Epithelial cell of prostate (primary cell): ENCODE measurements at regions not wholly inside any gene's neighbourhood (a gene's known extent, or its start where the extent isn't known, plus 50 kb on each side); places are given as distances from the start of the nearest gene placed in this dataset.

Experiments used
- DNase-seq: peaks from one replicate; pipeline ENCODE4 v3.0.0-alpha.2; 2011; ENCODE audit warnings: low read depth, low spot score
- H3K27ac ChIP-seq: fragments of 450-650 bp; 2 replicates; pipeline ENCODE4 v1.5.1; 2017; ENCODE audit warnings: mild to moderate bottlenecking

GRCh38 chr13:71115301-71115700, 751.7 kb downstream of the DACH1 start:
- H3K27ac ChIP-seq = no peak overlapping the region
- no peak for DNase-seq

DNA sequence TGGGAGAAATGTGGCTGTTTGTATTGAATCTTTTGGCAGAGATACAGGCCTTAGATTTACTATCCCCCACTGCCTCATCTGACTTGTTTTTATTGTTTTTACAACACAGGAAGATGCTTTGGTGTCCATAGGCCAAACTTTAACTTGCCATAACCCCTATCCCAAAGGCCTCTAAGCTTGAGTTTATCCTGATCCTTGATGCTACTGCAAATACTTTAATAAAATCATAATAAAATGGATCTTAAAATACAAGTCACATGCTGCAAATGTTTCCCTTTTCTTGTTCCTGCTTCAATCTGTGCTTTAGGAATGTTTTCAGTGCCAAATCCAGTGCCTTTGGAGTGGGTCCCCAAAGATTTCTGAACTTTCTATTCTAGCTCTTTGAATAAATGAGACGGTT, 770.6 kb downstream of the DACH1 start:
- no peak for DNase-seq
- H3K27ac ChIP-seq = no peak overlapping the region

DNA sequence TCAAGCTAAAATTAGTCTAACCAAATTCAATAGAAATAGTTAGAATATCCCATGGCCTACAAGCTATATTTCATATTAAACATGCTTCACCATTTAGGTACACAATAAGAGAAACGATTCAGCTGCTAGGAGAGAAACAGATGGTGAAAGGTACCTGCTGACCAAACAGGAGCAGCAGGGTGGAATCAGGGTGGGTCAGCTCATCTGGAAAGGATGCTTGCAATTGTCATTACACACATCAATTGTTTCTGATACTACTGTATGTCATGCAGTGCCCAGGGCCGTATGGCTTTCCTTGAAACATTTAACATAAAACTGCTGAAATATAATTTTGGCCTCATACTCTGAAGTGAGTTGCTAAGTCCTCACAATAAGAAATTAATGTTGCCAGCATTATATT, 776.0 kb downstream of the DACH1 start:
- no peak for DNase-seq
- H3K27ac ChIP-seq = no peak overlapping the region

DNA sequence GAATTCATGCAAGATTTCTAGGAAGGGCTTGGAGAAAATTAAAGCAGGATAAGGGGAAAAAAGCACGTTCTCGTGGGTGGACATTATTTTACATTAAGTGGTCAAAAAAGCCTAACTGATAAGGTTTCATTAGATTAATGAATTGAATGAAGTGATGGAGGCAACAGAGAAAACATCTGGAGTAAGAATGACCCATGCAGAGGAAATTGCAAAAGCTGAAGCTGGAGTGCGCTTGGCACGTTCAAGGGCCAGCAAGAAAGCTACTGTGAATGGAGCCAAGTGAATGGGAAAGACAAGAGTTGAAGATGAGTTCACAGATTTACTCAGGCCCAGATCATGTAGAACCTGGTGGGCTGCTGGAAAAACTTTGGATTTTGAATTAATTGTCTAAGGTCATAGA, 777.9 kb downstream of the DACH1 start:
- no peak for DNase-seq
- H3K27ac ChIP-seq = no peak overlapping the region

- DNase-seq = no peak
- no peak overlapping the region for H3K27ac ChIP-seq
Observed at GRCh38 chr13:71087432-71087831, 779.6 kb downstream of the DACH1 start.

DNA sequence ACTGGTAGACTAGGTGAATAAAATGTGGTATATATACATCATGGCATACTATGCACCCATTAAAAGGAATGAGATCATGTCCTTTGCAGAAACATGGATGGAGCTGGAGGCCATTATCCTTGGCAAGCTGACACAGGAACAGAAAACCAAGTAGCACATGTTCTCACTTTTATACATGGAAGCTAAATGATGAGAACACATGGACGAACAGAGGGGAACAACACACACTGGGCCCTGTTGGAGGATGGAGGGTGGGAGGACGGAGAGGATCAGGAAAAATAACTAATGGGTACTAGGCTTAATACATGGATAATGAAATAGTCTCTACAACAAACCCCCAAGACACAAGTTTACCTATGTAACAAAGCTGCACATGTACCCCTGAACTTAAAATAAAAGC, 780.0 kb downstream of the DACH1 start:
- no peak overlapping the region for H3K27ac ChIP-seq
- no peak for DNase-seq

DNA sequence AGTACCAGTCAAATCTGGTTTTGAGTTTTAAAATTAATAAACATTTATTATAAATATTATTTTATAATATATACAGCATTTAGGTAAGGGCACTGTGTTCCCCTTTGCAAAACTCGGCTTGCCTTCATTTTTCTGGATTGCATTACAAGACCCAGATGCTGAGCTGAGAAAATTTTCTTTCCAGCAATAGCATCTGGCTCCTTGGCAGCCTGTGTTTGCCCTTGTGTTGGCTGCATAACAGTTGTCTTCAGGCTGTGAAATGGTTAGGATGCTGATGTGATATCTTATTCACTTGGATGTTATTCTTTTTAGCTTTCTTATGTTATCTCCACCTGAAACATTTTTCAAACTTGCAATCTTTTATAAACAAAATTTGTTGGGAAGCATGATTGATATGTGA, 784.4 kb downstream of the DACH1 start:
- no peak for DNase-seq

DNA sequence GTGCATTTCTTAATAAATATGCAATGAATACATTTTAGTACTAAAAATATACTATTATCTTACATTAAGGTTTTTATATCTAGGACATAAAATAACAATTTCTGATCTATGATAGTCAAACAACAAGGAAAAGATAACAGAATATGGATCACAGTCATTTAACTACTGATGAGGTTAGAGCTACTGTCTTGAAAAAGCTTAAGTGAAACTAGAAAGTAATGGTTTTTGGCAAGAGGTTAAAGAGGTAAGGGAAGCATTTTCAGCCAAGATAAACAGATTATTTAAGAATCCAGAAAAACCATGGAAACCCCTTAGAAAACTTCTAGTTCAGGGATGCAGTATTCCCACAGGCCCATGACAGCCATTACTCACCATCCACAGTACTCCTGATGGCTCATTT, 787.4 kb downstream of the DACH1 start:
- no peak overlapping the region for H3K27ac ChIP-seq
- DNase-seq = no peak

More for the DNA sequence above, 784.4 kb downstream of the DACH1 start:
- no peak overlapping the region for H3K27ac ChIP-seq

- H3K27ac ChIP-seq = no peak overlapping the region
- no peak for DNase-seq
Observed at GRCh38 chr13:71068041-71068440, 799.0 kb downstream of the DACH1 start.

- no peak overlapping the region for H3K27ac ChIP-seq
- no peak for DNase-seq
Observed at GRCh38 chr13:71067165-71067815, 799.7 kb downstream of the DACH1 start.

DNA sequence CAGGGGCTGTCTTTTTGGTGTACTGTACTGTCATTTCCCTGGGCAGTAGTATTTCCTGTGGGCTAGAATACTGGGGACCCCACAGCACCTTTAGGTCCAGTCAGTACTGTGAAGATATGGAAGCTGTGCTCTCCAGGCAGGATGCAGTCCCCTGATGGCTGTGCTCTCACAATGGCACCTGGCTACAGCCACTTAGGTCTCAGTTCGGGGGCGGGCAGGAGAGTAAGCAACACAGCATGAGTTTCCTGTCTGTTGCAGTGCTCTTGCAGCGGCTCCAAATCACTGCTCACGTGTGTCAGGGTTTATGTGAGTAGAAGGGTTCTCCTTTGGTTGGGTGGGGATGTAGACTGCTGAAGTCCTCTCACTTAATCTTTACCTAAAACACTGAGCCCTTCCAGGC, 810.4 kb downstream of the DACH1 start:
- H3K27ac ChIP-seq = no peak overlapping the region
- DNase-seq = no peak

GRCh38 chr13:71055644-71056043, 811.4 kb downstream of the DACH1 start:
- DNase-seq = no peak
- H3K27ac ChIP-seq = no peak overlapping the region

DNA sequence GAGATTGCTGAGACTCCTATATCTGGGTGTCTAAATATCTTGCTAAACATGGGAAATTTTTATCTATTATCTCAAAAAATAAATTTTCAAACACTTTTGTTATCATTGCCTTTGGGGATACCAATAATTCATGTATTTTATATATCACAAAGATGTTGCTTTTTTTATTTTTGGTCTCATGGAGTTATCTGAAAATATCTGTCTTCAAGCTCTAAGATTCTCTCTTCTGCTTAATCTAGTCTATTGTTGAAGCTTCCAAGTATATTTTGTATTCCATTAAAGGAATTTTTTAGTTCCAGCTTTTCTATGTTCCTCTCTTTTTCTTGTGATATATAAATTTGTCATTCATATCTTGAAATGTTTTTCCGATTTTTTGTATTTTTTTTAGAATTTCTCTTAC, 812.0 kb downstream of the DACH1 start:
- DNase-seq = no peak

GRCh38 chr13:71054358-71054757, 812.6 kb downstream of the DACH1 start:
- no peak for DNase-seq

More for the DNA sequence above, 812.0 kb downstream of the DACH1 start:
- H3K27ac ChIP-seq = no peak overlapping the region

DNA sequence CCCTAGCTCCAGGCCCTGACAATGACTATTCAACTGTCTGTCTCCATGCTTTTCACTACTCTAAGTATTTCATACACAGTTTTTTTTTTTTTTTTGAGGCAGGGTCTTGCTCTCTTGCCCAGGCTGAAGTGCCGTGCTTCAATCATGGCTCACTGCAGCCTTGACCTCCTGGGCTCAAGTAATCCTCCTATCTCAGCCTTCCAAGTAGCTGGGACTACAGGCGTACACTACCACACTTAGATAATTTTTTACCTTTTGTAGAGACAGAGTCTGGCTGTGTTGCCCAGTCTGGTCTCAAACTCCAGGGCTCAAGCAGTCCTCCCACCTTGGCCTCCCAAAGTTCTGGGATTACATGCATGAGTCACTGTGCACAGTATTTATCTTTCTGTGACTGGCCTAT, 815.4 kb downstream of the DACH1 start:
- H3K27ac ChIP-seq = no peak overlapping the region
- no peak for DNase-seq

More at GRCh38 chr13:71054358-71054757, 812.6 kb downstream of the DACH1 start:
- H3K27ac ChIP-seq = no peak overlapping the region

GRCh38 chr13:71046360-71047079, 820.5 kb downstream of the DACH1 start:
- DNase-seq = no peak
- no peak overlapping the region for H3K27ac ChIP-seq

GRCh38 chr13:71045101-71045500, 821.9 kb downstream of the DACH1 start:
- no peak overlapping the region for H3K27ac ChIP-seq
- no peak for DNase-seq

- no peak for DNase-seq
- H3K27ac ChIP-seq = no peak overlapping the region
Observed at GRCh38 chr13:71039440-71039839, 827.6 kb downstream of the DACH1 start.

DNA sequence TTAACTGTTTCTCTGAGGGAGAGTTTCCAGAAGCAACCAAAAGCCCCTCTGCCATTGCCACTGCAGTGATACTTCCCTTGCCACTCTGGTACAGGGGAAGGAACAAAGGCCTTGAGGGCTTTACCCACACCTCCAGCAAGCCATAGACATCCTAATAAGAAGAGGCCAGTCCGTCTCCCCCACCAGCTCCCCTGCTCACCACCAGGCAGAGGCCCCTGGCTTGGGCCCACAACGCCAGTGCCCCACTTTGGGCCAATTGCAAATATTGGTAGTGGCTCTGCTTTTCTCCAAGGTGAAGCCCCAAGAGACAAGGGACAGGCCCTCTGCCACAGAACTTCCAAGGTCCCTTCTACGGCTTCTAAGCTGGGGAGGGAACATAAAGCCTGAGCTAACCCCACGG, 833.0 kb downstream of the DACH1 start:
- no peak overlapping the region for H3K27ac ChIP-seq
- DNase-seq = no peak

GRCh38 chr13:71033026-71033425, 834.0 kb downstream of the DACH1 start:
- no peak overlapping the region for H3K27ac ChIP-seq
- DNase-seq = no peak

- DNase-seq = no peak
- no peak overlapping the region for H3K27ac ChIP-seq
Observed at GRCh38 chr13:71030784-71031183, 836.2 kb downstream of the DACH1 start.

GRCh38 chr13:71028884-71029283, 838.1 kb downstream of the DACH1 start:
- no peak for DNase-seq
- H3K27ac ChIP-seq = no peak overlapping the region
